GM23338 (cell line): ENCODE measurements at regions not wholly inside any gene's neighbourhood (a gene's known extent, or its start where the extent isn't known, plus 50 kb on each side); places are given as distances from the start of the nearest gene placed in this dataset.

Experiments
- CREB1 ChIP-seq: fragments of 250-450 bp; sonication (Bioruptor Pico); IDR thresholded peaks from 2 replicates; pipeline ENCODE4 v1.5.0; 2020; ENCODE audit warnings: low read depth, mild to moderate bottlenecking, moderate library complexity
- EZH2 ChIP-seq: fragments of 200-600 bp; sonication (generic); IDR thresholded peaks from one replicate; pipeline ENCODE4 v1.8.0; 2017; ENCODE audit warnings: antibody characterized with exemption, mild to moderate bottlenecking, low read depth; ENCODE audit not compliant: unreplicated experiment
- EZH2phosphoT487 ChIP-seq: fragments of 200-600 bp; sonication (generic); IDR thresholded peaks from one replicate; pipeline ENCODE4 v1.8.1; 2018; ENCODE audit warnings: antibody characterized with exemption; ENCODE audit not compliant: unreplicated experiment
- POLR2AphosphoS5 ChIP-seq: IDR thresholded peaks from 2 replicates; pipeline ENCODE4 v1.6.1; 2016; ENCODE audit warnings: antibody characterized with exemption, low read depth
- STAT1 ChIP-seq: IDR thresholded peaks from one replicate; pipeline ENCODE4 v1.6.1; 2016; ENCODE audit warnings: antibody characterized with exemption; ENCODE audit not compliant: unreplicated experiment
- ZNF331 ChIP-seq: fragments of 250-450 bp; sonication (Bioruptor Pico); IDR thresholded peaks from 2 replicates; pipeline ENCODE4 v1.5.0; 2020; ENCODE audit warnings: low read depth, mild to moderate bottlenecking, moderate library complexity
- TF ChIP-seq, protein P1 (sequence below), 2 experiments: fragments of 200-600 bp in 1 of 2; sonication (generic) in 1 of 2; conservative IDR thresholded peaks; 2 replicates each; pipeline versions ENCODE4 v1.5.1 to v1.6.1; 2016 to 2017; ENCODE audit warnings: antibody characterized with exemption in 2 of 2, low read depth in 2 of 2, mild to moderate bottlenecking in 2 of 2, moderate library complexity in 1 of 2
- TF ChIP-seq, protein P2 (sequence below): IDR thresholded peaks from one replicate; pipeline ENCODE4 v1.6.1; 2018; ENCODE audit warnings: antibody characterized with exemption; ENCODE audit not compliant: unreplicated experiment
- TF ChIP-seq, protein P3 (sequence below): fragments of 250-450 bp; sonication (Bioruptor Pico); IDR thresholded peaks from 2 replicates; pipeline ENCODE4 v1.5.0; 2020; ENCODE audit warnings: mild to moderate bottlenecking, moderate library complexity

DNA sequence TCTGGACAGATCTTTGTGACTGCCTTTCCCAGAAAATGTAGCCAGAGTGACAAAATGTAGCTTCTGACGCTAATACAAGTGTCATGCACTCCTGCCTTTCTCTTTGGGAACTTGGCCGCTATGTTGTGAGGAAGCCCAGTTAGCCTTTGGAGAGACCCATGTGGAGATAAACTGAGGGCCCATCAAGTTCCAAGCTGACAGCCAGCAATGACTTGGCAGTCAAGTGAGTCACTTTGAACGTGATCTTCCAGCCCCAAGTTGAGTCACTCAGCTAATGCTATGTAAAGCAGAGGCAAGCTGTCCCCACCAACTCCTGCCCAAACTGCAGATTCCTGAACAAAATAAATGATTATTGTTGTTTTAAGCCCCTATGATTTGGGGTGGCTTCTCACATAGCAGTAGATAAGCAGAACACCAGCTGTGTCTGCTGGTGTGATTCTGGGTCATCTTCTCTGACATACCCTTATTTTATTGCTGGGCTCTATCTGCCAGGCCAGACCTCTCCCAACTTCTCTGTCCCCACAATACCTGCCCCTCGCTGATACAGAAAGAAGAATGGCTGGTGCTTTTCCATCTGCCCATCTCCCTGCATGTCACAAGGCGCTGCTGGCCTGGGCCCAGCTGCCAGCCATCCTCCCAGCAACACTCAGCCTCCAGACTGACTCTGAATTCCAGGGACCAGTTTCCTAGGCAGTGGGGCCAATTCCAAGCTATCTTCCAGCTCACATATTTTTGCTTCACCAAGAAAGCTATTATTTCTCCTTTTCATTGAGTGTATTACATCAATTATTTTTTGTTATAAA lies 274.8 kb downstream of the LRFN2 start:
- TF ChIP-seq, protein P1, sequence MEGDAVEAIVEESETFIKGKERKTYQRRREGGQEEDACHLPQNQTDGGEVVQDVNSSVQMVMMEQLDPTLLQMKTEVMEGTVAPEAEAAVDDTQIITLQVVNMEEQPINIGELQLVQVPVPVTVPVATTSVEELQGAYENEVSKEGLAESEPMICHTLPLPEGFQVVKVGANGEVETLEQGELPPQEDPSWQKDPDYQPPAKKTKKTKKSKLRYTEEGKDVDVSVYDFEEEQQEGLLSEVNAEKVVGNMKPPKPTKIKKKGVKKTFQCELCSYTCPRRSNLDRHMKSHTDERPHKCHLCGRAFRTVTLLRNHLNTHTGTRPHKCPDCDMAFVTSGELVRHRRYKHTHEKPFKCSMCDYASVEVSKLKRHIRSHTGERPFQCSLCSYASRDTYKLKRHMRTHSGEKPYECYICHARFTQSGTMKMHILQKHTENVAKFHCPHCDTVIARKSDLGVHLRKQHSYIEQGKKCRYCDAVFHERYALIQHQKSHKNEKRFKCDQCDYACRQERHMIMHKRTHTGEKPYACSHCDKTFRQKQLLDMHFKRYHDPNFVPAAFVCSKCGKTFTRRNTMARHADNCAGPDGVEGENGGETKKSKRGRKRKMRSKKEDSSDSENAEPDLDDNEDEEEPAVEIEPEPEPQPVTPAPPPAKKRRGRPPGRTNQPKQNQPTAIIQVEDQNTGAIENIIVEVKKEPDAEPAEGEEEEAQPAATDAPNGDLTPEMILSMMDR (conservative IDR thresholded peaks at IDR 0.05; ENCODE audit: low read depth in 2 of 2): no peak
- TF ChIP-seq, protein P2, sequence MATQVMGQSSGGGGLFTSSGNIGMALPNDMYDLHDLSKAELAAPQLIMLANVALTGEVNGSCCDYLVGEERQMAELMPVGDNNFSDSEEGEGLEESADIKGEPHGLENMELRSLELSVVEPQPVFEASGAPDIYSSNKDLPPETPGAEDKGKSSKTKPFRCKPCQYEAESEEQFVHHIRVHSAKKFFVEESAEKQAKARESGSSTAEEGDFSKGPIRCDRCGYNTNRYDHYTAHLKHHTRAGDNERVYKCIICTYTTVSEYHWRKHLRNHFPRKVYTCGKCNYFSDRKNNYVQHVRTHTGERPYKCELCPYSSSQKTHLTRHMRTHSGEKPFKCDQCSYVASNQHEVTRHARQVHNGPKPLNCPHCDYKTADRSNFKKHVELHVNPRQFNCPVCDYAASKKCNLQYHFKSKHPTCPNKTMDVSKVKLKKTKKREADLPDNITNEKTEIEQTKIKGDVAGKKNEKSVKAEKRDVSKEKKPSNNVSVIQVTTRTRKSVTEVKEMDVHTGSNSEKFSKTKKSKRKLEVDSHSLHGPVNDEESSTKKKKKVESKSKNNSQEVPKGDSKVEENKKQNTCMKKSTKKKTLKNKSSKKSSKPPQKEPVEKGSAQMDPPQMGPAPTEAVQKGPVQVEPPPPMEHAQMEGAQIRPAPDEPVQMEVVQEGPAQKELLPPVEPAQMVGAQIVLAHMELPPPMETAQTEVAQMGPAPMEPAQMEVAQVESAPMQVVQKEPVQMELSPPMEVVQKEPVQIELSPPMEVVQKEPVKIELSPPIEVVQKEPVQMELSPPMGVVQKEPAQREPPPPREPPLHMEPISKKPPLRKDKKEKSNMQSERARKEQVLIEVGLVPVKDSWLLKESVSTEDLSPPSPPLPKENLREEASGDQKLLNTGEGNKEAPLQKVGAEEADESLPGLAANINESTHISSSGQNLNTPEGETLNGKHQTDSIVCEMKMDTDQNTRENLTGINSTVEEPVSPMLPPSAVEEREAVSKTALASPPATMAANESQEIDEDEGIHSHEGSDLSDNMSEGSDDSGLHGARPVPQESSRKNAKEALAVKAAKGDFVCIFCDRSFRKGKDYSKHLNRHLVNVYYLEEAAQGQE: no peak
- TF ChIP-seq, protein P3, sequence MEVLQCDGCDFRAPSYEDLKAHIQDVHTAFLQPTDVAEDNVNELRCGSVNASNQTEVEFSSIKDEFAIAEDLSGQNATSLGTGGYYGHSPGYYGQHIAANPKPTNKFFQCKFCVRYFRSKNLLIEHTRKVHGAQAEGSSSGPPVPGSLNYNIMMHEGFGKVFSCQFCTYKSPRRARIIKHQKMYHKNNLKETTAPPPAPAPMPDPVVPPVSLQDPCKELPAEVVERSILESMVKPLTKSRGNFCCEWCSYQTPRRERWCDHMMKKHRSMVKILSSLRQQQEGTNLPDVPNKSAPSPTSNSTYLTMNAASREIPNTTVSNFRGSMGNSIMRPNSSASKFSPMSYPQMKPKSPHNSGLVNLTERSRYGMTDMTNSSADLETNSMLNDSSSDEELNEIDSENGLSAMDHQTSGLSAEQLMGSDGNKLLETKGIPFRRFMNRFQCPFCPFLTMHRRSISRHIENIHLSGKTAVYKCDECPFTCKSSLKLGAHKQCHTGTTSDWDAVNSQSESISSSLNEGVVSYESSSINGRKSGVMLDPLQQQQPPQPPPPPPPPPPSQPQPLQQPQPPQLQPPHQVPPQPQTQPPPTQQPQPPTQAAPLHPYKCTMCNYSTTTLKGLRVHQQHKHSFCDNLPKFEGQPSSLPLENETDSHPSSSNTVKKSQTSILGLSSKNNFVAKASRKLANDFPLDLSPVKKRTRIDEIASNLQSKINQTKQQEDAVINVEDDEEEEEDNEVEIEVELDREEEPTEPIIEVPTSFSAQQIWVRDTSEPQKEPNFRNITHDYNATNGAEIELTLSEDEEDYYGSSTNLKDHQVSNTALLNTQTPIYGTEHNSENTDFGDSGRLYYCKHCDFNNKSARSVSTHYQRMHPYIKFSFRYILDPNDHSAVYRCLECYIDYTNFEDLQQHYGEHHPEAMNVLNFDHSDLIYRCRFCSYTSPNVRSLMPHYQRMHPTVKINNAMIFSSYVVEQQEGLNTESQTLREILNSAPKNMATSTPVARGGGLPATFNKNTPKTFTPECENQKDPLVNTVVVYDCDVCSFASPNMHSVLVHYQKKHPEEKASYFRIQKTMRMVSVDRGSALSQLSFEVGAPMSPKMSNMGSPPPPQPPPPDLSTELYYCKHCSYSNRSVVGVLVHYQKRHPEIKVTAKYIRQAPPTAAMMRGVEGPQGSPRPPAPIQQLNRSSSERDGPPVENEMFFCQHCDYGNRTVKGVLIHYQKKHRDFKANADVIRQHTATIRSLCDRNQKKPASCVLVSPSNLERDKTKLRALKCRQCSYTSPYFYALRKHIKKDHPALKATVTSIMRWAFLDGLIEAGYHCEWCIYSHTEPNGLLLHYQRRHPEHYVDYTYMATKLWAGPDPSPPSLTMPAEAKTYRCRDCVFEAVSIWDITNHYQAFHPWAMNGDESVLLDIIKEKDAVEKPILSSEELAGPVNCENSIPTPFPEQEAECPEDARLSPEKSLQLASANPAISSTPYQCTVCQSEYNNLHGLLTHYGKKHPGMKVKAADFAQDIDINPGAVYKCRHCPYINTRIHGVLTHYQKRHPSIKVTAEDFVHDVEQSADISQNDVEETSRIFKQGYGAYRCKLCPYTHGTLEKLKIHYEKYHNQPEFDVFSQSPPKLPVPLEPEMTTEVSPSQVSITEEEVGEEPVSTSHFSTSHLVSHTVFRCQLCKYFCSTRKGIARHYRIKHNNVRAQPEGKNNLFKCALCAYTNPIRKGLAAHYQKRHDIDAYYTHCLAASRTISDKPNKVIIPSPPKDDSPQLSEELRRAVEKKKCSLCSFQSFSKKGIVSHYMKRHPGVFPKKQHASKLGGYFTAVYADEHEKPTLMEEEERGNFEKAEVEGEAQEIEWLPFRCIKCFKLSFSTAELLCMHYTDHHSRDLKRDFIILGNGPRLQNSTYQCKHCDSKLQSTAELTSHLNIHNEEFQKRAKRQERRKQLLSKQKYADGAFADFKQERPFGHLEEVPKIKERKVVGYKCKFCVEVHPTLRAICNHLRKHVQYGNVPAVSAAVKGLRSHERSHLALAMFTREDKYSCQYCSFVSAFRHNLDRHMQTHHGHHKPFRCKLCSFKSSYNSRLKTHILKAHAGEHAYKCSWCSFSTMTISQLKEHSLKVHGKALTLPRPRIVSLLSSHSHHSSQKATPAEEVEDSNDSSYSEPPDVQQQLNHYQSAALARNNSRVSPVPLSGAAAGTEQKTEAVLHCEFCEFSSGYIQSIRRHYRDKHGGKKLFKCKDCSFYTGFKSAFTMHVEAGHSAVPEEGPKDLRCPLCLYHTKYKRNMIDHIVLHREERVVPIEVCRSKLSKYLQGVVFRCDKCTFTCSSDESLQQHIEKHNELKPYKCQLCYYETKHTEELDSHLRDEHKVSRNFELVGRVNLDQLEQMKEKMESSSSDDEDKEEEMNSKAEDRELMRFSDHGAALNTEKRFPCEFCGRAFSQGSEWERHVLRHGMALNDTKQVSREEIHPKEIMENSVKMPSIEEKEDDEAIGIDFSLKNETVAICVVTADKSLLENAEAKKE: no peak
- TF ChIP-seq POLR2AphosphoS5 (no peak), EZH2 (no peak), EZH2phosphoT487 (no peak), ZNF331 (CRISPR knock-in tag) (no peak), STAT1 (no peak), CREB1 (CRISPR knock-in tag) (no peak)
